ENCODE measurements at regions not wholly inside any gene's neighbourhood (a gene's known extent, or its start where the extent isn't known, plus 50 kb on each side); places are given as distances from the start of the nearest gene placed in this dataset.

- in situ Hi-C loops (cut with HindIII; ENCODE audit: low sequenced_read_pairs) = no loop called here
Measured at GRCh38 chr10:10642751-10643150, 374.9 kb upstream of the CELF2 start.

- in situ Hi-C loops (cut with HindIII; ENCODE audit: low sequenced_read_pairs) = no loop called here
Measured at GRCh38 chr10:10644008-10644646, 373.5 kb upstream of the CELF2 start.

DNA sequence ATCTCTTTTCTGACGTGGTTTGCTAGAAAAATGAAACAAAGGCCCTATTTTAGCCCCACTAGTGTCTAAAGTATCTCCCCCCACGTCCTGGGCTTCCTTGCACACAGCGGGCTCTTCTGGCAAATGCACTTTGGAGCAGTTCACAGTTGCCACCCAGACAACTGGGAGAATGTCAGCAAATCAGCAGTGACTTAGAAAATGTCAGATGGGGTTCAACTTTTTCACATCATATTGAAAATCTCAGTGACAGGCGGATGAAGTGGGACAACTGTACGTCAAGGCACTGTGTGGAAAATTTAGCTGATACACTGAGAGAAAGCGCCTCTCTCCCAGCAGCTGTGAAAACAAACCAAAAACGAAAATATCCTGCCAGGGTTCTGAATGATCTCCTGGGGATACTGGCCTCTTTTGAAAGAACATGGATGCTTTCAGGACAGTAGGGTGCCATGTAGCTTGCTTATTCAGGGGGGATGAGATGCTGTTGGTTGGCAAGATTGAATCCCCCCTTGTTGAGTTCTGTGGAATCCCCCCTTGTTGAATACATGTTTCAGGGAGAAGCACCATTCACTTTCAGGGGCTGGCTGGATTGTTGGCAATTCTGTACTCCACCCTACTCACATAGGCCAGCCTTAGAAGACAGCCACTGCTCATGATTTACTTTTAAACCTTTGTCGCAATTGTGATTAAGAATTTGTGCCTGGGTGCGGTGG is 372.8 kb upstream of the CELF2 start:
- in situ Hi-C loops (cut with HindIII; ENCODE audit: low sequenced_read_pairs) = no loop called here

- in situ Hi-C loops (cut with HindIII; ENCODE audit: low sequenced_read_pairs) = no loop called here
Measured at GRCh38 chr10:10647331-10647730, 370.3 kb upstream of the CELF2 start.

GRCh38 chr10:10657139-10657760 is 360.4 kb upstream of the CELF2 start:
- in situ Hi-C loops (cut with HindIII; ENCODE audit: low sequenced_read_pairs) = no loop called here

- in situ Hi-C loops (cut with HindIII; ENCODE audit: low sequenced_read_pairs) = no loop called here
Measured at GRCh38 chr10:10658172-10658785, 359.4 kb upstream of the CELF2 start.

- in situ Hi-C loops (cut with HindIII; ENCODE audit: low sequenced_read_pairs) = no loop called here
Measured at GRCh38 chr10:10660054-10660453, 357.6 kb upstream of the CELF2 start.

DNA sequence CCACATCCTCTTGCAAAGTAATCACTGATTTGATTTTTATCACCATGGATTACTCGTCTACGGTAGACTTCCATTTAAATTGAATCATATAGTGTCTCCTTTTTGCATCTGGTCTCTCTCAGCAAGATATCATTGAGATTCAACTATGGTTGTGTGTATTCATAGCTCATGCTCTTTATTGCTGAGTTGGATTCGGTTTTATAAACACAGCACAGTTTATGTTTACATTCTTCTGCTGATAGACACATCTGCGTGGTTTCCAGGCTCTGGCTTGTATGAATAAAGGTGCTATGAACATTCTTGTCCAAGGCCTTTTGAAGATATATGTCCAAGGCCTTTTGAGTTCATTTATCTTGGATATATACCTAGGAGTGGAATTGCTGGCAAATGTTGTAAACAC is 356.5 kb upstream of the CELF2 start:
- in situ Hi-C loops (cut with HindIII; ENCODE audit: low sequenced_read_pairs) = no loop called here

DNA sequence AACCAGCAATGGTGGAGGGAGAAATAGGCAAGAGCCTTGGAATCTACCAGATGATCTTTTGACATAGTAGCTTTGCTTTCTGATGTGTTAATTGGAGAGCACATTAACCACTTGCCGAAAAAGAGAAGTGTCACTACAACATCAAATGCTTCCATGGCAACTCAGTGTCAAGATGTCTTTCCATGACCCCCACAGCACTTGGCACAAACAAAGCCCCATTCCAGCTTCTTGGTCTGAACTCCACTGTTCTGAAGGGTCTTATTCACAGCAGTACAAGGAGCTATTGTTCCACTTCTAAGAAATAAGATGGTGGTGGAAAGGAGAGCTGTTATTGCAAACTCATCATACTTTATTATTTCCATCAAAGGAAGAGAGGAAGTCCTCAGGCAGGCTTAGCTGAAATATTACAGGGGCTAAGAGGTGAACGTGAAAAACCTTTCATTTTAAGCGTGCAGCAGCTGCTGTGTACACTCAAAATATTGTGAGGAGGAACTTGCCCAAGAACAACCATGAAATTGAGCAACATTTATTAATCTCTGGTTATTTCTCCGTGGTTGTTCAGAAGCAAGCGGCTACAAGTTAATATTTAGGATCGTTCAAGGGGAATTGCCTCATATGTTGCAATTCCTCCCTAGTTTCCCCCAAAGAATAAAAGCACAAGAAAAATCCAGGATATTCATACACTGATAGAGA is 354.8 kb upstream of the CELF2 start:
- in situ Hi-C loops (cut with HindIII; ENCODE audit: low sequenced_read_pairs) = no loop called here

DNA sequence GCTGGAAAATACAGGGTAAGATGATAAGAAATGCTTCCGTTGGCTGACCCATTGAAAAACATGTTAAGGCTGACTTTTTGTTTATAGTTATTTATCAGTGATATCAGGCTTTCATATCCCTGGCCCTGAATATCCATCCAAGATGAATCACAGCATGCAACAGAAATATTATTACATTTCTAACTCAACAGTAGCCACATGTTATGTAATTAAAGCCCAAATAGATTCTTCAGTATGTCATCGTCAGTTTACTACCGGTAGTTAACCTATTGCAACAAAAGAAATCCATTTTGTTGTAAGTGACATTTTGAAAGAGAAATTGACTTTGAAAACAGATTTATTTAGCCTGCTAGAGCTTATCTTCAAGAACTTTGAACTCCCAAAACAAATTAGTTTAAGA is 354.1 kb upstream of the CELF2 start:
- in situ Hi-C loops (cut with HindIII; ENCODE audit: low sequenced_read_pairs) = no loop called here

GRCh38 chr10:10665750-10666149 is 351.9 kb upstream of the CELF2 start:
- in situ Hi-C loops (cut with HindIII; ENCODE audit: low sequenced_read_pairs) = loop anchor here (5.0 kb wide), 1 partner anchor 38 kb away; no protein-coding TSS in a partner anchor

- in situ Hi-C loops (cut with HindIII; ENCODE audit: low sequenced_read_pairs) = loop anchor here (5.0 kb wide), 1 partner anchor 40 kb away; no protein-coding TSS in a partner anchor
Measured at GRCh38 chr10:10667466-10667865, 350.2 kb upstream of the CELF2 start.

GRCh38 chr10:10676972-10677371 is 340.7 kb upstream of the CELF2 start:
- in situ Hi-C loops (cut with HindIII; ENCODE audit: low sequenced_read_pairs) = no loop called here

DNA sequence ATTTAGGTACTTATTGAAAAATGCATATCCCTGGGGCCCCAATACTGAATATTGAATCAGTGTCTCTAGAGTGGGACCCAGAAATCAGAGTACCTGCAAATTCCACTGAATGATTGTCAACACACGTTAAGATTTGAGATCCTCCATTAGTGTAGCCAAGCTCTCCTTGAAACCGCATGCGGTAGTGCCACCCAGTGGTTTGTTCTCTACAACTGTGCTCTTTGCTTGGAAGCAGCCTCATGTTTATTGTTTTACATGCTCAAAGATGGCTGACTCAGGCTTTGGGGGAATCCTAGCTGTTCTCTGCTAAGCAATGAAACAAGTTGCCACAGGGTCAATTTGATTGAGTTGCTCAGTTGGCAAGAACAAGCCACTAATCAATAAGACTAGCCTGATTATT is 340.2 kb upstream of the CELF2 start:
- in situ Hi-C loops (cut with HindIII; ENCODE audit: low sequenced_read_pairs) = no loop called here

DNA sequence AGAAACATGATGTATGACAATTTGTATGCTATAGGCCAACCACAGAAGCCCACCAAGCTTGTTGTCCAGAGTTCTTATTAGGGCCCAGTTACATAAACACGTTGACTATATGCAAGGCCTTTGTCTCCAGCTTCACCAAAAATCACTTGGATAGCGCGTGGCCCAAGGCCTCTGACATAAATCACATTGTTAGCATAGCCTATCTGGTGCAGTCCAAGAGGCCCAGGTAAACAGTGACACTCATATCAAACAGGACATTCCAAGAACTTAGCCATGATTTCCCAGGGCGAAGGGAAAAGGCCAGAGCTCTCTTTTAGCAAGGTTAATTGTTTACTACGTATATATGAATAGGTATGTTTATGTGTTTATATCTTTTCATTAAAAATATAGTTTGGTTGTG is 337.2 kb upstream of the CELF2 start:
- in situ Hi-C loops (cut with HindIII; ENCODE audit: low sequenced_read_pairs) = no loop called here

- in situ Hi-C loops (cut with HindIII; ENCODE audit: low sequenced_read_pairs) = no loop called here
Measured at GRCh38 chr10:10684972-10685371, 332.7 kb upstream of the CELF2 start.

DNA sequence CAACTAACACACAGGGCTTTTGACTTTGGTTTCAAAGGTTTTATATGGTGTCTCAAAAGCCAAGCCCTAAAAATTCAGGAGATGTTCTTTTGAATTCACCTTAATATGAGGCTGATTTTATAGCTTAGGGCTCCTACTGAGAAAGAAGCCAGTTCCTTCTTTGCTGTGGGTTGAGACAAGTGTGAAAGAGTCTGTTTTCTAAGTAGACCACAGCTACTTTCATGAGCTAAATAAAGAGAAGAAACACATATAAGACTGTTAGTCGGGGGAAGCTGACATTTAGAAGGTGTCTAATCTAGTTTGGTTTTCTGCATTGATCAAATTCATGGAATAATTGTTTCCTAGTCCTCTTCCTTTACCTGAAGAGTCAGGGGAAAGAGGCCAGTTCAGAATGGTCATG is 332.1 kb upstream of the CELF2 start:
- in situ Hi-C loops (cut with HindIII; ENCODE audit: low sequenced_read_pairs) = no loop called here

- in situ Hi-C loops (cut with HindIII; ENCODE audit: low sequenced_read_pairs) = no loop called here
Measured at GRCh38 chr10:10687751-10688150, 329.9 kb upstream of the CELF2 start.

DNA sequence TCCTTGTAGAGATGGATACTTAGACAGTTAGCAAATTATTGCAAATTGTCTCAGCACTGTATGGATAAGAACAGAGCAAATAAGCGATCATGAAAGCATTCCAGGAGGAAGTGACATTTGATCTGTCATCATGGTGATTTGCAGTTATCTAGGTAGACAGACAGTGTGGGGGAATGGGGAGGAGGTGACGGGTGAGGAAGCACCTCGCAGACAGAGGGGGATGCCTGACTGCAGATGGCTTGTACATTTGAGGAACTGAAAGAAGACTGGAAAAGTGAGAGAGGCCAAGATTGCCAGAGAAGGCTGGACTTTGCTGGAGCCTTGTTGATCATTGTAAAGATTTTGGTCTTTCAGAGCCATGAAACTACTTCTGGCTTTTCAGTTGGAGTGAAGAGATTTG is 318.2 kb upstream of the CELF2 start:
- in situ Hi-C loops (cut with HindIII; ENCODE audit: low sequenced_read_pairs) = no loop called here

DNA sequence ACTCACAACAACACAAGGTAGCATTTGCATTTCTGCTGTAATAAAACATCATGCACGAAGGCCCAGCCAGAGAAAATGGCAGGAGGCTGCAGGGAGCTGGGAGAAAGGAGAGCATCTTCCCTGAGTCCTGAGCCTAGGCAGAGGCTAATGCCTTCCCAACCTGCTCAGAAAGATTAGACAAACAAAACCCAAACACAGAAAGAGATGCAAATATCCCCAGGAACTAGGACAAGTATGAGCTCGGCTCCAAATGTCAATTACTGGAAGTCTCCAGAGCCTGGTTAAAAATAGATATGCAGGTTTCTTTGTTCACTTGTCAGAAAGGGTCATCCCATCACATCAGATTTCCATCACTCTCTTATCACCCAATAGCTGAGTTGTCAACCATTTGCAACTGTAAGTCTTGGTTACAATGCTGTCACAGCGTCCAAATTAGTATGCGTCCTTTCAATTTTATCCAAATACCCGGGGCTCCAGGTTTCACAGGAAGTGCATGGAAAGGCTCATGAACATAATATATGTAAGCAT is 316.5 kb upstream of the CELF2 start:
- in situ Hi-C loops (cut with HindIII; ENCODE audit: low sequenced_read_pairs) = no loop called here

- in situ Hi-C loops (cut with HindIII; ENCODE audit: low sequenced_read_pairs) = no loop called here
Measured at GRCh38 chr10:10702211-10702610, 315.5 kb upstream of the CELF2 start.
